ENCODE measurements at regions not wholly inside any gene's neighbourhood (a gene's known extent, or its start where the extent isn't known, plus 50 kb on each side); places are given as distances from the start of the nearest gene placed in this dataset.
A peak's percentile ranks its signal among the peaks of the same experiment; 100 is the strongest.

DNA sequence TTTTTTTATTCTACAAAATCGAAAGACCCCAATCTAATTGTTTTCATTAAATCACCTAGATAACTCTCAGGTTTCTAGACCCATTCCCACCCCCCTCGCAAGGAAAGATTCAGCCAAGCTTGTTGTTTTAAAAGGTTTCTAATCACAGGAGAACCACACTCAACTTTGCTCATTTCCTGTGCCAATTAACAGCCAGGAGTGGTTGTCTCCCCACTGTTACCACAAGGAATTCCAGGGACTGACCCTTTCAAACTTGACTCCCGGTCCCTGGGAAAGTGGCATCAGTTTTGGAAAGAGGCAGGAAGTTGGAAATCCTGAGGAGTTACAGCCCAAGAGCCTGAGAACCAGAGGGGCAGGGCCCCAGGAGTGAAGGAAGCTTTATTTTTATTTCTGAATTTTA is 561.3 kb upstream of the JAG1 start:
- peak overlapping the region; percentile 32; the same call in 1 of the 2 replicates for H3K27ac ChIP-seq (ENCODE audit: control insufficient read depth, insufficient read depth)
- no peak for FAIRE-seq
- SMC1A ChIA-PET (ENCODE audit: uncharacterized antibody, unreplicated experiment): interaction anchor here (1.2 to 2.4 kb wide), 10 partner anchors 12 to 128 kb away, joined by 3 to 12 read pairs (median 5); no protein-coding TSS in a partner anchor

More for the DNA sequence above, 561.3 kb upstream of the JAG1 start:
- no peaks in the 10 kb centered on the region for H4K20me1 ChIP-seq (ENCODE audit: control insufficient read depth, insufficient read depth)
- RAD21 ChIA-PET (ENCODE audit: unreplicated experiment): interaction anchor here (0.6 to 2.8 kb wide), 6 partner anchors 13 to 146 kb away, joined by 3 to 13 read pairs (median 3); no protein-coding TSS in a partner anchor
- peaks cover 15% of the 10 kb centered on the region for H3K4me1 ChIP-seq (ENCODE audit: control insufficient read depth, insufficient read depth, low read length)
- POLR2A ChIA-PET: interaction anchor here (0.6 to 0.8 kb wide), 2 partner anchors 26 to 31 kb away, joined by 3 read pairs; no protein-coding TSS in a partner anchor
- in situ Hi-C loops (cut with MboI) (no loop called here), intact Hi-C loops (cut with micrococcal nuclease; ENCODE audit: unreplicated experiment) (no loop called here)
- CTCF ChIA-PET: interaction anchor here (0.7 to 1.4 kb wide), 4 partner anchors 30 to 682 kb away, joined by 3 to 5 read pairs (median 4); no protein-coding TSS in a partner anchor
- no peak overlapping the region for H3K4me3 ChIP-seq
- H3K79me2 ChIP-seq (ENCODE audit: control insufficient read depth, insufficient read depth, low read length): no peaks in the 10 kb centered on the region
- BruUV-seq (replicated peaks): no TSS peak
- peak overlapping the region; percentile 40; the same call in 1 of the 2 replicates for H3K4me2 ChIP-seq (ENCODE audit: control insufficient read depth, insufficient read depth)
- no peaks in the 10 kb centered on the region for H3K9me3 ChIP-seq (replicated peaks; ENCODE audit: control insufficient read depth, insufficient read depth, low read length)
- H3K36me3 ChIP-seq (ENCODE audit: control insufficient read depth in 2 of 2, insufficient read depth in 2 of 2, low read length in 1 of 2): no peaks in the 10 kb centered on the region
- TF ChIP-seq CREB1 (IDR thresholded peaks at IDR 0.05; ENCODE audit: low read depth) (no peak), BCL11A (IDR thresholded peaks at IDR 0.05; ENCODE audit: low read depth, low read length) (no peak), NBN (IDR thresholded peaks at IDR 0.05) (no peak), IKZF1 (conservative IDR thresholded peaks at IDR 0.05) (peak; percentile 62; the same call in 1 of the 2 replicates), MAX (IDR thresholded peaks at IDR 0.05; ENCODE audit: low read depth, low read length) (no peak), ELK1 (IDR thresholded peaks at IDR 0.05; ENCODE audit: low read depth, low read length) (no peak), HDGF (IDR thresholded peaks at IDR 0.05) (no peak), ZNF384 (IDR thresholded peaks at IDR 0.05; ENCODE audit: borderline replicate concordance, low read depth, low read length) (no peak), MTA2 (IDR thresholded peaks at IDR 0.05; ENCODE audit: low read depth) (0 out of 2 replicates have a peak, but pooled peaks have one; percentile 57), HDAC2 (IDR thresholded peaks at IDR 0.05) (no peak), SUPT20H (IDR thresholded peaks at IDR 0.05; ENCODE audit: borderline replicate concordance, control insufficient read depth, low read depth, low read length) (no peak), SPI1 (IDR thresholded peaks at IDR 0.05; ENCODE audit: borderline replicate concordance, insufficient read depth, low read depth, low read length) (no peak), RUNX3 (IDR thresholded peaks at IDR 0.05; ENCODE audit: low read length) (no peak), IKZF2 (IDR thresholded peaks at IDR 0.05) (peak; percentile 44 to 81; a peak in 3 of 4 replicates)
- no peak overlapping the region for H3K9ac ChIP-seq (ENCODE audit: control insufficient read depth, insufficient read depth, low read length)
- peak; percentile 30 for ATAC-seq
- WGBS (ENCODE audit: insufficient coverage, insufficient replicate concordance, low lambda C conversion rate, missing lambda C conversion rate): 10% methylated on average over 3 of the region's 3 CpGs
- no peaks in the 10 kb centered on the region for H3K27me3 ChIP-seq (replicated peaks in 1 of 2; ENCODE audit: control insufficient read depth in 2 of 2, insufficient read depth in 2 of 2, low read length in 1 of 2)
- H2AFZ ChIP-seq (ENCODE audit: control insufficient read depth, low read depth, low read length): no peak overlapping the region
- DNase-seq (ENCODE audit: low read depth, low spot score): no peak

All from GM12878 (cell line).